ENCODE measurements at regions not wholly inside any gene's neighbourhood (a gene's known extent, or its start where the extent isn't known, plus 50 kb on each side); places are given as distances from the start of the nearest gene placed in this dataset.

GRCh38 chr7:19537942-19538401 is 170.9 kb downstream of the POLR1F start:
- no peaks in the 10 kb centered on the region for H3K27me3 ChIP-seq (ENCODE audit: control insufficient read depth, insufficient read depth, low read length)
- no peaks in the 10 kb centered on the region for H3K79me1 ChIP-seq (ENCODE audit: low read depth in 1 of 2, low read length in 2 of 2)
- no peaks in the 10 kb centered on the region for H3K36me3 ChIP-seq (ENCODE audit: control insufficient read depth, insufficient read depth, low read length)
- no peak overlapping the region for H3K14ac ChIP-seq (replicated peaks; ENCODE audit: low read depth, low read length)
- H3K9me1 ChIP-seq (ENCODE audit: insufficient read depth, low read length), result no peaks in the 10 kb centered on the region
- H3K56ac ChIP-seq (ENCODE audit: extremely low read depth, insufficient read depth, low read length), result no peak overlapping the region
- H2BK5ac ChIP-seq (ENCODE audit: low read depth, low read length, poor library complexity, severe bottlenecking), result no peak overlapping the region
- no peak for TF ChIP-seq SMC3 (IDR thresholded peaks at IDR 0.05; ENCODE audit: low read depth, low read length)
- TF ChIP-seq RCOR1 (IDR thresholded peaks at IDR 0.05; ENCODE audit: insufficient replicate concordance, low read length), result no peak
- TF ChIP-seq BHLHE40 (IDR thresholded peaks at IDR 0.05; ENCODE audit: low read depth, low read length), result no peak
- no peak for TF ChIP-seq FOS (IDR thresholded peaks at IDR 0.05; ENCODE audit: low read depth, low read length)
- TF ChIP-seq RAD21 (IDR thresholded peaks at IDR 0.05; ENCODE audit: low read length), result no peak
- H4K5ac ChIP-seq (ENCODE audit: low read depth, low read length), result no peak overlapping the region
- no peak overlapping the region for H3K4me3 ChIP-seq (ENCODE audit: insufficient read depth, low read depth, low read length)
- no peaks in the 10 kb centered on the region for H4K20me1 ChIP-seq (ENCODE audit: insufficient read depth, low read length)
- no peak overlapping the region for H2AK9ac ChIP-seq (replicated peaks; ENCODE audit: low read depth, low read length, poor library complexity)
- H2AK5ac ChIP-seq (ENCODE audit: low read depth, low read length), result no peak overlapping the region
- DNase-seq (no peak), ATAC-seq (ENCODE audit: low read depth) (peak; percentile 40; the same call in 1 of the 2 replicates)
- no peak overlapping the region for H2BK20ac ChIP-seq (ENCODE audit: low read depth, low read length)
- H3K18ac ChIP-seq (ENCODE audit: low read depth, low read length), result no peak overlapping the region
- in situ Hi-C loops (cut with MboI; ENCODE audit: low sequenced_read_pairs), result no loop called here
- no peak overlapping the region for H2BK15ac ChIP-seq (ENCODE audit: low read depth, low read length)
- WGBS, 2 experiments (ENCODE audit: extremely low coverage in 2 of 2, insufficient read length in 1 of 2), result no CpG with 5 or more reads among the region's 4 CpGs
- BruUV-seq (replicated peaks), result no TSS peak
- H3K27ac ChIP-seq (ENCODE audit: insufficient read depth, low read length), result no peak overlapping the region
- no peak overlapping the region for H3K9ac ChIP-seq (ENCODE audit: low read depth, low read length)
- ChIA-PET POLR2A (ENCODE audit: unreplicated experiment) (no interaction called here), CTCF (no interaction called here)
- intact Hi-C loops (cut with micrococcal nuclease), result no loop called here
- peak overlapping the region; percentile 35; the same call in 1 of the 2 replicates for H3K4me2 ChIP-seq (ENCODE audit: low read depth, low read length)
- H3K4me1 ChIP-seq (ENCODE audit: control insufficient read depth, insufficient read depth, low read length), result no peaks in the 10 kb centered on the region
- H2AFZ ChIP-seq (replicated peaks; ENCODE audit: low read length, poor library complexity), result no peak overlapping the region
- no peak overlapping the region for H3K23ac ChIP-seq (ENCODE audit: low read depth, low read length)
- H4K91ac ChIP-seq (ENCODE audit: insufficient read depth, low read depth, low read length), result no peak overlapping the region
- H4K8ac ChIP-seq (ENCODE audit: low read depth in 2 of 2, low read length in 2 of 2), result no peak overlapping the region
- no peaks in the 10 kb centered on the region for H3K9me3 ChIP-seq (ENCODE audit: control insufficient read depth, insufficient read depth, low read length)
- H2BK120ac ChIP-seq (ENCODE audit: low read depth, low read length), result no peak overlapping the region
- H3K4ac ChIP-seq (ENCODE audit: low read depth, low read length), result no peak overlapping the region
- dilution Hi-C loops (cut with HindIII; ENCODE audit: low sequenced_read_pairs, unreplicated experiment), result no loop called here
